Osteocyte (in vitro differentiated cells): ENCODE measurements at regions not wholly inside any gene's neighbourhood (a gene's known extent, or its start where the extent isn't known, plus 50 kb on each side); places are given as distances from the start of the nearest gene placed in this dataset.

ENCODE experiments used
- DNase-seq: peaks from one replicate; pipeline ENCODE4 v3.0.0; 2021; ENCODE audit warnings: mixed read lengths; ENCODE audit not compliant: unreplicated experiment; ENCODE audit errors: extremely low spot score
- H3K27ac Mint-ChIP-seq: one replicate; pipeline ENCODE4 v1.8.0; 2021; ENCODE audit warnings: mild to moderate bottlenecking, mixed read lengths; ENCODE audit not compliant: unreplicated experiment
- H3K27me3 Mint-ChIP-seq: one replicate; pipeline ENCODE4 v1.8.0; 2021; ENCODE audit warnings: mixed read lengths; ENCODE audit not compliant: unreplicated experiment
- H3K36me3 Mint-ChIP-seq: one replicate; pipeline ENCODE4 v1.8.0; 2021; ENCODE audit warnings: mixed read lengths; ENCODE audit not compliant: unreplicated experiment
- H3K4me1 Mint-ChIP-seq: one replicate; pipeline ENCODE4 v1.8.0; 2021; ENCODE audit warnings: mixed read lengths; ENCODE audit not compliant: unreplicated experiment
- H3K4me3 Mint-ChIP-seq: one replicate; pipeline ENCODE4 v1.8.0; 2021; ENCODE audit warnings: mild to moderate bottlenecking, moderate library complexity, mixed read lengths; ENCODE audit not compliant: unreplicated experiment
- H3K9me3 Mint-ChIP-seq: one replicate; pipeline ENCODE4 v1.8.0; 2021; ENCODE audit warnings: mixed read lengths; ENCODE audit not compliant: unreplicated experiment
- TF ChIP-seq, protein P1 (sequence below): fragments of 200-600 bp; sonication (generic); IDR thresholded peaks from 2 replicates; pipeline ENCODE4 v1.5.0; 2021; ENCODE audit warnings: antibody characterized with exemption, mild to moderate bottlenecking, moderate library complexity

DNA sequence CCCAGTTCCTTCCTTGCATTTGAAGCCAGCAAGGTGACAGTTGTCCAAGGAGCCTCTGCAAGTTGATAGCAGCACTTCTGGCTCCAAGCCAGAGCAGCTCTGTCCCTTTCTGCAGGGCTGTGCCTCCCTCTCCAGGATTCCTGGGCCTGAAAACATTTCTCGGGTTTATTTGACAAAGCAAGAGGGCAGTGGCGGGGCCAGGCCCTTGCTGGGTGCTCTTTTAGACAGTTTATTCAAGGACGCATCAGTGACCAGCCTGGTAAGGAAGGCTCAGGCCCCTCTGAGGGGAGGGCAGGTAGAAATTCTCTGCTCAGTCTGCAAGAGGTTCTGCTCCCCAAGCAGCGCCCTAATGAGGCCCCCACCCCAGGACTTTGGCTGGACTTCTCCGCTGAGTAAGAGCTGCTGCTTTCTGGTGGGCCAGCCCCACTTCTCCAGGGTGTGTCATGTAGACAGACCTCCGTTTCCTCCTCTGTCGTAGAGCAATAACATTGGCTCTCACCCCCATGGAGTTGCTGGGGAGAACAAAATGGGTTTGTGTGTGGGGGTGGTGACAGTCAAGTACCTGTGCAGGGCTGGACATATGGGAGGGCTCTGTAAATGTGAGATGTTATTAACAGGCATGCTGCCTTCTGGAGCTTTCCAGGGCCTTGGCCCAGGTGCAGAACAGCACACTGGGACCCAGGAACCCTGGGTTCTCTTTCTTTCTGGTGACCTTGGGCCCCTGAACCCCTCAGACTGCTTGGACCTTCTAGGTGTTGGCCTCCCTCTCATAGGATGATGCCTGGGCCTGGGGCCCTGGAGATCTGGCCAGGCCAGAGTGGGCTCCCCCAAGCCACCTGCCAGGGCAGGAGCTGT is 146.2 kb upstream of the TLE3 start:
- H3K4me1 Mint-ChIP-seq = peaks cover 15% of the 10 kb centered on the region
- H3K36me3 Mint-ChIP-seq = no peaks in the 10 kb centered on the region
- no peaks in the 10 kb centered on the region for H3K9me3 Mint-ChIP-seq
- H3K27me3 Mint-ChIP-seq = peaks cover 27% of the 10 kb centered on the region
- TF ChIP-seq, protein P1, sequence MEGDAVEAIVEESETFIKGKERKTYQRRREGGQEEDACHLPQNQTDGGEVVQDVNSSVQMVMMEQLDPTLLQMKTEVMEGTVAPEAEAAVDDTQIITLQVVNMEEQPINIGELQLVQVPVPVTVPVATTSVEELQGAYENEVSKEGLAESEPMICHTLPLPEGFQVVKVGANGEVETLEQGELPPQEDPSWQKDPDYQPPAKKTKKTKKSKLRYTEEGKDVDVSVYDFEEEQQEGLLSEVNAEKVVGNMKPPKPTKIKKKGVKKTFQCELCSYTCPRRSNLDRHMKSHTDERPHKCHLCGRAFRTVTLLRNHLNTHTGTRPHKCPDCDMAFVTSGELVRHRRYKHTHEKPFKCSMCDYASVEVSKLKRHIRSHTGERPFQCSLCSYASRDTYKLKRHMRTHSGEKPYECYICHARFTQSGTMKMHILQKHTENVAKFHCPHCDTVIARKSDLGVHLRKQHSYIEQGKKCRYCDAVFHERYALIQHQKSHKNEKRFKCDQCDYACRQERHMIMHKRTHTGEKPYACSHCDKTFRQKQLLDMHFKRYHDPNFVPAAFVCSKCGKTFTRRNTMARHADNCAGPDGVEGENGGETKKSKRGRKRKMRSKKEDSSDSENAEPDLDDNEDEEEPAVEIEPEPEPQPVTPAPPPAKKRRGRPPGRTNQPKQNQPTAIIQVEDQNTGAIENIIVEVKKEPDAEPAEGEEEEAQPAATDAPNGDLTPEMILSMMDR = peak; percentile 20
- DNase-seq = no peak
- H3K4me3 Mint-ChIP-seq = no peak overlapping the region
- H3K27ac Mint-ChIP-seq = no peak overlapping the region

GRCh38 chr15:70242951-70243685 is 145.4 kb upstream of the TLE3 start:
- no peak for DNase-seq
- Mint-ChIP-seq H3K4me3 (no peak overlapping the region), H3K27me3 (peaks cover 35% of the 10 kb centered on the region), H3K9me3 (no peaks in the 10 kb centered on the region), H3K4me1 (peaks cover 15% of the 10 kb centered on the region), H3K27ac (no peak overlapping the region), H3K36me3 (no peaks in the 10 kb centered on the region)
- TF ChIP-seq, protein P1 = no peak

- peaks cover 2% of the 10 kb centered on the region for H3K36me3 Mint-ChIP-seq
- H3K27ac Mint-ChIP-seq = no peak overlapping the region
- H3K27me3 Mint-ChIP-seq = peaks cover 48% of the 10 kb centered on the region
- no peak overlapping the region for H3K4me3 Mint-ChIP-seq
- TF ChIP-seq, protein P1 = no peak
- peaks cover 15% of the 10 kb centered on the region for H3K4me1 Mint-ChIP-seq
- no peak for DNase-seq
- no peaks in the 10 kb centered on the region for H3K9me3 Mint-ChIP-seq
Observed at GRCh38 chr15:70241561-70242320, 144.0 kb upstream of the TLE3 start.

DNA sequence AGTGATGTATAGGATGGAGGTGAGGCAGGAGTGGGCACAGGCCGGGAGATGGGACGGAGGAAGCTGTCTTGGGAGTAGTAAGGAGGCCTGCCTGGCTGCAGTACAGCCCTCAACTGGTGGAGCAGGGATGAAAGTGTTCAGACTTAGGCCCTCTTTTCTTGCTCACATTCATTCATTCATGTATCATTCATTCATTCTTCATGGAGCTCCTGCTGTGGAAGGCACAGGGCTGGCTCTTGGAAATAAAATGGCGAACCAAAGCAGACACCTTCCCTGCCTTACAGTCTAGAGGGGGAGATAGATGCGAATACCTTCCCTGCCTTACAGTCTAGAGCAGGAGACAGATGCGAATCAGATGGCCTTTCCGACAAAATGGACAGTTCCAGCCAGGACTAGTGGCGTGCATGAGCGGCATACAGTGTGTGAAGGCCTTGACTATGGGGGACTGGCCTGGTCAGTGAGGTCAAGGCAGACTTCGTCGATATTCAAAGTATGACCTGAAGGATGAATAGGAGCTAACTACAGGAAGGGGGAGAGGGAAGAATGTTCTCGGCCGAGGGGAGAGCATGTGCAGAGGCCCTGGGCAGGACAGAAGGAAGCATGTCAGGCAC is 143.2 kb upstream of the TLE3 start:
- Mint-ChIP-seq H3K4me3 (no peak overlapping the region), H3K27me3 (peaks cover 51% of the 10 kb centered on the region), H3K9me3 (no peaks in the 10 kb centered on the region), H3K4me1 (peaks cover 11% of the 10 kb centered on the region), H3K36me3 (peaks cover 2% of the 10 kb centered on the region), H3K27ac (no peak overlapping the region)
- TF ChIP-seq, protein P1 = no peak
- DNase-seq = no peak
